ENCODE measurements at regions not wholly inside any gene's neighbourhood (a gene's known extent, or its start where the extent isn't known, plus 50 kb on each side); places are given as distances from the start of the nearest gene placed in this dataset.
"Not testable (repeated sequence)": the region's sequence is repeated elsewhere in the genome, so short reads cannot be mapped to it uniquely, and the experiment has no call there.

DNA sequence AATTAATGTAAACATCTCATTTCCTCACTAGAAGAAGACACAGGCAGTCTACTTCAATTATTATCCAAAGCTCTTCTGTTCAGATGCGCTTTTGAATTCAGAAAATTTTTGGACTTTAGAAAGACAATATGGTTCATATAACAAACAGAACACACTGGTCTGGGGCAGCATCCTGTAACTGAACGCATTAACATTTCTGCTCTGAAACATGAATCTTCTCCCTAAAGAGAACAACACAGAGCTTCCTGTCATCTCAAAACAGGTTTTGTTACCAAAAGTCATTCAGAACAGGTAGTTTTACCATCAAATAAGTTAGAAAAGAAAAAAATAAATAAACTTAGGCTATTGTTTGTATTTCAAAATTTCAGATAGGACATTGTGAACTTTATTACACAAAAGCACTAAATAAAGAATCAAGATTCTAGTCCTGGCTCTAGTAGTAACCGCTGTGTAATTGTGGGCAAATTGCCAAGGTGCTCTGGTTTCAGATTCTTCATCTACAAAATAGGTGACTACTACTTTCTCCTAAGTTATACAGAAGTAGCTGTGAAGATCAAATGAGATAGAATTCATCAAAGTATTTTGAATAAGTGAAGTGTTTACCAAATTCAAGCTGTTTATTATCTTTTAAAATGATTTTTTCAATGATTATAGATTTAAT lies 252.3 kb upstream of the RASGEF1B start:
- no peak overlapping the region for H3K27ac Mint-ChIP-seq (ENCODE audit: unreplicated experiment)
- H3K4me1 Mint-ChIP-seq (ENCODE audit: low read depth), result peaks cover 16% of the 10 kb centered on the region
- H3K36me3 Mint-ChIP-seq (ENCODE audit: low read depth), result no peaks in the 10 kb centered on the region
- TF ChIP-seq, protein P1, sequence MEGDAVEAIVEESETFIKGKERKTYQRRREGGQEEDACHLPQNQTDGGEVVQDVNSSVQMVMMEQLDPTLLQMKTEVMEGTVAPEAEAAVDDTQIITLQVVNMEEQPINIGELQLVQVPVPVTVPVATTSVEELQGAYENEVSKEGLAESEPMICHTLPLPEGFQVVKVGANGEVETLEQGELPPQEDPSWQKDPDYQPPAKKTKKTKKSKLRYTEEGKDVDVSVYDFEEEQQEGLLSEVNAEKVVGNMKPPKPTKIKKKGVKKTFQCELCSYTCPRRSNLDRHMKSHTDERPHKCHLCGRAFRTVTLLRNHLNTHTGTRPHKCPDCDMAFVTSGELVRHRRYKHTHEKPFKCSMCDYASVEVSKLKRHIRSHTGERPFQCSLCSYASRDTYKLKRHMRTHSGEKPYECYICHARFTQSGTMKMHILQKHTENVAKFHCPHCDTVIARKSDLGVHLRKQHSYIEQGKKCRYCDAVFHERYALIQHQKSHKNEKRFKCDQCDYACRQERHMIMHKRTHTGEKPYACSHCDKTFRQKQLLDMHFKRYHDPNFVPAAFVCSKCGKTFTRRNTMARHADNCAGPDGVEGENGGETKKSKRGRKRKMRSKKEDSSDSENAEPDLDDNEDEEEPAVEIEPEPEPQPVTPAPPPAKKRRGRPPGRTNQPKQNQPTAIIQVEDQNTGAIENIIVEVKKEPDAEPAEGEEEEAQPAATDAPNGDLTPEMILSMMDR (IDR thresholded peaks at IDR 0.05), result no peak
- DNase-seq (ENCODE audit: low spot score), result no peak
- H3K9me3 Mint-ChIP-seq (ENCODE audit: low read depth), result peaks cover 12% of the 10 kb centered on the region
- H3K27me3 Mint-ChIP-seq (ENCODE audit: low read depth), result peaks cover 20% of the 10 kb centered on the region
- H3K4me3 Mint-ChIP-seq (ENCODE audit: unreplicated experiment), result no peak overlapping the region

DNA sequence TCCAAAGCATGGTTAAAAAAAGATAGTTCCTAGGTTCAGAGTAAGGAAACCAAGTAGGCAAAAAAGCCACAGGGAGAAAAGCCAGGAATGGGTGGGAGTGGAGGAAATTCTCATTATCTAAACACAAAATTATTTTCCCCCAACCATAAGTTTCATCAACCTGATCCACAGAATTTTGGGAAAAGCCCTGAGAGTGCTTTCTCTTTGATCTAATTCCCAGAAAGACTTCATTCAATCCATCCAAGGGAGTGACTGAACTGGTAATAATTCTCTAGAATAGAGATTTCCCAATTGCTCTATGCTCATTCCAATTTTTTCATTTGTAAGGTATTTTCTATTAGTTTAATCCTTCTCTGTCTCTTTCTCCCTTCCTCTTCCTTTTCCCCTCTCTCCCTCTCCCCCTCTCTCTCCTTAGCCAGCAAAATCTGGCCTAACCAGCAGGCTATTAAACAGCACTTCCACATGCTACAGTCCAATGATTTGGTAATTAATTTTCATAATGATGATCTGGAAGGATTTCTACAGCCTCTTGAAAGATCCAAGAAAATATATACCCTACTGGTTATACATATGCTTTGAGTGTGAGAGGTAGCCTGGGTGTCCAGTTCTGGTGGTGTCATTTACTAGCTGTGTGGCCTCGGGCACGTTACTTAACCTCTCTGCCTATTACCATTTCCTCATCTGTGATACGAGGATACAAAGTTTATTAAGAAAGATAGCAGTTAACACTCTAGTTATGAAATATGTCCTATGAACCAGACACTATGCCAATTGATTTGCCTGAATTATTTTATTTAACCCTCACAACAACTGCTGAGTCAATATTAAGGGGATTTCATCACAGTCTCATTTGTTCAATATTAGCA lies 251.5 kb upstream of the RASGEF1B start:
- Mint-ChIP-seq H3K9me3 (ENCODE audit: low read depth) (peaks cover 5% of the 10 kb centered on the region), H3K4me1 (ENCODE audit: low read depth) (peaks cover 16% of the 10 kb centered on the region), H3K27me3 (ENCODE audit: low read depth) (peaks cover 16% of the 10 kb centered on the region), H3K36me3 (ENCODE audit: low read depth) (no peaks in the 10 kb centered on the region), H3K4me3 (ENCODE audit: unreplicated experiment) (no peak overlapping the region), H3K27ac (ENCODE audit: unreplicated experiment) (no peak overlapping the region)
- no peak for DNase-seq (ENCODE audit: low spot score)
- TF ChIP-seq, protein P1 (IDR thresholded peaks at IDR 0.05), result no peak

- Mint-ChIP-seq H3K27ac (ENCODE audit: unreplicated experiment) (no peak overlapping the region), H3K36me3 (ENCODE audit: low read depth) (no peaks in the 10 kb centered on the region), H3K4me3 (ENCODE audit: unreplicated experiment) (no peak overlapping the region), H3K9me3 (ENCODE audit: low read depth) (no peaks in the 10 kb centered on the region), H3K27me3 (ENCODE audit: low read depth) (peaks cover 13% of the 10 kb centered on the region), H3K4me1 (ENCODE audit: low read depth) (peaks cover 16% of the 10 kb centered on the region)
- TF ChIP-seq, protein P1 (IDR thresholded peaks at IDR 0.05), result no peak
- no peak for DNase-seq (ENCODE audit: low spot score)
These were observed 250.7 kb upstream of the RASGEF1B start for GRCh38 chr4:81722290-81722851.

DNA sequence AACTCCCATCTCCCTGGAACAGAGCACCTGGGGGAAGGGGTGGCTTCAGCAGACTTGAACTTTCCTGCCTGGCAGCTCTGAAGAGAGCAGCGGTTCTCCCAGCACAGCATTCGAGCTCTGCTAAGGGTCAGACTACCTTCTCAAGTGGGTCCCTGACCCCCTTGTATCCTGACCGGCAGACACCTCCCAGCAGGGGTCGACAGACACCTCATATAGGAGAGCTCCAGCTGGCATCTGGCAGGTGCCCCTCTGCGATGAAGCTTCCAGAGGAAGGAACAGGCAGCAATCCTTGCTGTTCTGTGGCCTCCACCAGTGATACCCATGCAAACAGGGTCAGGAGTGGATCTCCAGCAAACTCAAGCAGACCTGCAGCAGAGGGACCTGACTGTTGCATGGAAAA lies 244.1 kb upstream of the RASGEF1B start:
- no peak overlapping the region for H3K4me3 Mint-ChIP-seq (ENCODE audit: unreplicated experiment)
- TF ChIP-seq, protein P1 (IDR thresholded peaks at IDR 0.05), result no peak
- H3K36me3 Mint-ChIP-seq (ENCODE audit: low read depth), result no peaks in the 10 kb centered on the region
- peaks cover 14% of the 10 kb centered on the region for H3K27me3 Mint-ChIP-seq (ENCODE audit: low read depth)
- H3K27ac Mint-ChIP-seq (ENCODE audit: unreplicated experiment), result no peak overlapping the region
- H3K9me3 Mint-ChIP-seq (ENCODE audit: low read depth), result no peaks in the 10 kb centered on the region
- H3K4me1 Mint-ChIP-seq (ENCODE audit: low read depth), result peaks cover 6% of the 10 kb centered on the region
- DNase-seq (ENCODE audit: low spot score), result no peak

- not testable (repeated sequence) for H3K9me3 Mint-ChIP-seq (ENCODE audit: low read depth); H3K36me3 Mint-ChIP-seq (ENCODE audit: low read depth); DNase-seq (ENCODE audit: low spot score); H3K27ac Mint-ChIP-seq (ENCODE audit: unreplicated experiment); H3K4me1 Mint-ChIP-seq (ENCODE audit: low read depth); H3K4me3 Mint-ChIP-seq (ENCODE audit: unreplicated experiment)
- H3K27me3 Mint-ChIP-seq (ENCODE audit: low read depth), result peaks cover 14% of the 10 kb centered on the region
These were observed 243.7 kb upstream of the RASGEF1B start for GRCh38 chr4:81715357-81715756.

Data from chondrocyte (in vitro differentiated cells).